Common myeloid progenitor, CD34-positive (primary cell): ENCODE measurements at regions not wholly inside any gene's neighbourhood (a gene's known extent, or its start where the extent isn't known, plus 50 kb on each side); places are given as distances from the start of the nearest gene placed in this dataset.

Experiments used
- CTCF ChIA-PET: fragments of 350-600 bp; sonication (Branson Sonifier 250); formaldehyde crosslinking; loops from one replicate; lab custom pipeline; 2021; ENCODE audit warnings: antibody characterized with exemption; lab: Charles Lee
- POLR2A ChIA-PET: fragments of 350-600 bp; sonication (Branson Sonifier 250); formaldehyde crosslinking; loops from one replicate; lab custom pipeline; 2021; ENCODE audit warnings: antibody characterized with exemption; lab: Charles Lee
- DNase-seq, 3 donors: peaks; one replicate each; pipeline versions ENCODE4 v3.0.0 to v3.0.0-alpha.2; 2013
- H3K27ac ChIP-seq, 2 experiments: 1 replicate in 1 of 2; 2 replicates in 1 of 2; pipeline ENCODE4 v1.7.0; 2013; ENCODE audit warnings: inconsistent platforms in 2 of 2, low read length in 2 of 2, mild to moderate bottlenecking in 2 of 2, low read depth in 1 of 2, moderate library complexity in 1 of 2; ENCODE audit not compliant: severe bottlenecking in 2 of 2, insufficient read depth in 1 of 2, poor library complexity in 1 of 2
- H3K27me3 ChIP-seq, 5 experiments: replicated peaks in 2 of 5; 1 replicate in 3 of 5; 2 replicates in 2 of 5; pipeline versions ENCODE4 v1.6.1 to v1.7.0; 2013; ENCODE audit warnings: low read length in 4 of 5, mild to moderate bottlenecking in 2 of 5, moderate library complexity in 2 of 5, inconsistent platforms in 1 of 5; ENCODE audit not compliant: insufficient read depth in 5 of 5, control insufficient read depth in 4 of 5
- H3K36me3 ChIP-seq, 4 experiments: 1 replicate in 2 of 4; 2 replicates in 2 of 4; pipeline versions ENCODE4 v1.6.1 to v1.7.0; 2013; ENCODE audit warnings: low read length in 3 of 4, control low read depth in 1 of 4, mild to moderate bottlenecking in 1 of 4; ENCODE audit not compliant: control insufficient read depth in 4 of 4, insufficient read depth in 4 of 4
- H3K4me1 ChIP-seq, 4 experiments: 1 replicate in 3 of 4; 2 replicates in 1 of 4; pipeline versions ENCODE4 v1.6.1 to v1.7.1; 2013; ENCODE audit warnings: low read length in 3 of 4, mild to moderate bottlenecking in 3 of 4, control low read depth in 1 of 4, inconsistent platforms in 1 of 4, moderate library complexity in 1 of 4; ENCODE audit not compliant: control insufficient read depth in 4 of 4, insufficient read depth in 4 of 4; ENCODE audit errors: control extremely low read depth in 1 of 4
- H3K4me3 ChIP-seq, 7 experiments: 1 replicate in 4 of 7; 2 replicates in 3 of 7; pipeline versions ENCODE4 v1.5.1 to v1.7.0; 2013; ENCODE audit warnings: mild to moderate bottlenecking in 7 of 7, low read length in 6 of 7, moderate library complexity in 6 of 7, inconsistent platforms in 2 of 7, low read depth in 2 of 7, control low read depth in 1 of 7; ENCODE audit not compliant: insufficient read depth in 4 of 7, control insufficient read depth in 1 of 7; ENCODE audit errors: extremely low read depth in 1 of 7
- H3K9me3 ChIP-seq, 5 experiments: 1 replicate in 4 of 5; 2 replicates in 1 of 5; pipeline versions ENCODE4 v1.6.1 to v1.7.1; 2013; ENCODE audit warnings: low read length in 4 of 5, mild to moderate bottlenecking in 2 of 5, inconsistent platforms in 1 of 5, low read depth in 1 of 5, moderate library complexity in 1 of 5; ENCODE audit not compliant: control insufficient read depth in 4 of 5, insufficient read depth in 2 of 5; ENCODE audit errors: control extremely low read depth in 1 of 5
- WGBS: methylation state at CpG from one replicate; pipeline ENCODE4 v1.1.5; 2013; ENCODE audit not compliant: insufficient coverage; 5-methylcytosine and 5-hydroxymethylcytosine counted together

DNA sequence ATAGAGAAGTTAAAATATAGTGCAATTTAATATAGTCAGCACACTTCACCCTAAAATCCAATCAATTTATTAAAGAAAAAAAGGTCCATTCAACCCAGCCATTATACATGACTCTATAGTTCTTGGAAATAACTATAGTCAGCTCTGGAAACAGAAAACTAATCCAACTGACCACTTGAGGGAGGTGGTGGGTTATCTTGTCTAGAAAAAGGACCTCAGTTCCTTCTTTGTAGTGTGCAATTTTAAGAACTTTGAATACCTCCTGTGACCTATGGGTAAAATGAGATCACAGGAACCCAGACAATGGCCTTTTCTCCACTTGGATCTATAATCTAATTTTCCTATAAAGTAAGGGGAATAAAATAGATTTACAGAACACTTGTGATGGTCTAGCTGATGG lies 163.6 kb upstream of the CENPW start:
- Histone ChIP-seq H3K9me3 (no peaks in the 10 kb centered on the region), H3K4me3 (no peak overlapping the region), H3K27me3 (no peaks in the 10 kb centered on the region), H3K27ac (no peak overlapping the region), H3K4me1 (peaks cover 0 to 4% (median 3%) of the 10 kb centered on the region in 4 experiments), H3K36me3 (no peaks in the 10 kb centered on the region)
- POLR2A ChIA-PET: no interaction called here
- peak in 2 of 3 donors; percentile 44 to 45 for DNase-seq
- CTCF ChIA-PET: interaction anchor here (1.1 to 1.4 kb wide), 3 partner anchors 21 to 915 kb away, joined by 3 read pairs; no protein-coding TSS in a partner anchor

DNA sequence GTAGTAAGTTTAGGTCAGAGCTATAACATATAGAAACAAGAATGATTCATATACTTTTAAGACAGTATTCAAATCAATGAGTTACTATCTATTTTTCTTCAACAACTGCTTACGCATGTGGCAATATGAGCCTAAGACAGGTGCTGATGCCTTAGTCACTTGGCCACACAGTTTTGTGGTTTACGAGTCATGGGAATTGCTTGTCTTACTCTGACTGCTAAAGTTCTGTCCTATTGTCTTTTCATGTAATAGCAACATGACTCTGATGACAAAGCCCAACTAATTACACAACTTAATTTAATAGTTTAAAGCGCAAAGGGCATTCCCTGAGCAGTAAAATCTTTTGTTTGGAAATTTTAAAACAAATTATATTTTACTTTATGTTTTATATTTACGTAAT lies 159.3 kb upstream of the CENPW start:
- ChIA-PET CTCF (no interaction called here), POLR2A (no interaction called here)
- no peaks in the 10 kb centered on the region for H3K27me3 ChIP-seq
- H3K9me3 ChIP-seq: no peaks in the 10 kb centered on the region
- H3K27ac ChIP-seq: no peak overlapping the region
- H3K36me3 ChIP-seq: no peaks in the 10 kb centered on the region
- DNase-seq: peak in 2 of 3 donors; percentile 52 to 62
- no peaks in the 10 kb centered on the region for H3K4me1 ChIP-seq
- no peak overlapping the region for H3K4me3 ChIP-seq
- WGBS: 80% methylated on average over 1 of the region's 4 CpGs

DNA sequence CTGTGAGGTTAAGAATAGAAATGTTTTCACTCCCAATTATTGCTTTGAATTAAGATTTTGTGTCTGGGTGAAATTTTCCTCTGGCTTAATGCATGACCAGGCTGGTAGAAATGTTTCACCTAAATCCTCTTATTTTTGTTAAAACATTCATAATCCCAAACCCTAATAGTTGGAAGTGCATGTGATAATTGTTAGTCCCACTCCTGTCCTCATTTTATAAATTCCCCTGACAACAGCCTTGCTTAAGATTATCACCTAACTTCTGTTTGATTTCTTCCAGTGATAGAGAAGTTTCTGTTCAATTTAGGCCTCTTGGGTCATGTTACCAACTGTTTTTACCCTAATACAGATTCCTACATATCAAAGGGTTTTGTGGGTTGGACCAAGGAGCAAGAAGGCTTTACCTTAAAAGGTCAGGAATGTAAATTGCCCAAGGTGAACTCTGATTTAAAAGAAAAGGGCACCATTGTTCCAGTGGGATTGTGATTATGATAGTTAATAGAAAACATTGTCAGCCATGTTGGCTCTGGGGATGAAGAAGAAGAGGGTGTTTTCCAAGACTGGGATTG lies 158.7 kb upstream of the CENPW start:
- POLR2A ChIA-PET: no interaction called here
- CTCF ChIA-PET: no interaction called here
- no peak overlapping the region for H3K4me3 ChIP-seq
- H3K36me3 ChIP-seq: no peaks in the 10 kb centered on the region
- no peak overlapping the region for H3K27ac ChIP-seq
- no peaks in the 10 kb centered on the region for H3K9me3 ChIP-seq
- no peaks in the 10 kb centered on the region for H3K27me3 ChIP-seq
- no peaks in the 10 kb centered on the region for H3K4me1 ChIP-seq
- no peak for DNase-seq

DNA sequence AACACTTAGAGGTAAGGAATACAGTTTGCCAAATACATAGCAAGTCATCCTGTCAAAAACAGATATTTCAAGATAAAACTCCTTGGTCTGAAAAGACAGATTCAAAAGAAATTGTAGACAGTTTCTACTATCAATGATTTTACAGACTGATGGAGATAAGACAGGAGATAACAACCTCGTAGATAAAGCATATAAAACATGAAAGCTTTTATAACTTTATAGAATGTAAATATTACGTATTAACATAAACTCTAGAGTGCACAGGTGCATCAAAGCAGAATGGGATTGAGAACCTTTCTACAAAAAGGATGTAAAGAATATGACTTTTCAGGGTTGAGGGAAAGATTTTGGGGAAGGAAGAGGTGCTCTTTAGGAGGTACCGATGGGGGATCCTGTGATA lies 158.0 kb upstream of the CENPW start:
- Histone ChIP-seq H3K9me3 (no peaks in the 10 kb centered on the region), H3K4me3 (no peak overlapping the region), H3K4me1 (no peaks in the 10 kb centered on the region), H3K27me3 (no peaks in the 10 kb centered on the region), H3K36me3 (no peaks in the 10 kb centered on the region), H3K27ac (no peak overlapping the region)
- POLR2A ChIA-PET: no interaction called here
- DNase-seq: no peak
- CTCF ChIA-PET: no interaction called here
- WGBS: 83% methylated on average over 1 of the region's 3 CpGs

DNA sequence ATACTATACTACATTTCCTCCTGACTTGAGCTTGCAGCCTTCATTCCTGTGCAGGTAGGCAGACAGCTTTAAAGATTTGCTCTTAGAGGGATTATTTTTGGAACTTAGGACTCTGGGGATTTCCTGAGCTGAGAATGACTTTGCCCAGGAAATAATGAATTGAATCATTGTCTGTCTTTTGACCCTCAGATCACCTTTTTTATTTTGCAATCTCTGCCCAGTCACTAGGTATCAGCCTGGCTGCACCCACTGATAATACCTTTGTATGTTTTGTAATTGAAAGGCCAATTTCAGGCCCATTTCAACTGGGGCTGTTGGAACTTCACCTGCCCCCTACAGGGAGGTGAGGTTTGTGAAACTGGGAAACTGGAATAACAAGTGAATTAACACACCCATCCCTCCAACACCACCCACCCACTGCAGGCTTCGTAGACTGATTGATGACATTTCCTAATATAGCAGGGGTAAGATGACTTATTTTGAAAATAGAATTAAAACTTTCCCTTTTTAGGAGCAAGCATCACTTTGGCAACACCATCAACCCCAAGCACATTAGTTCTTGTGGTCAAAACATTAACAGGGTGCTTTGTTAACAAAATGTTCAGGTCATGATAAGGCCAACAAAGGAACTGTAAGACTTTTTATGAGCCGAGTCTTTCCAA lies 157.1 kb upstream of the CENPW start:
- no peak overlapping the region for H3K27ac ChIP-seq
- H3K36me3 ChIP-seq: no peaks in the 10 kb centered on the region
- no peaks in the 10 kb centered on the region for H3K27me3 ChIP-seq
- no peaks in the 10 kb centered on the region for H3K9me3 ChIP-seq
- DNase-seq: peak in 2 of 3 donors; percentile 19 to 47
- H3K4me3 ChIP-seq: no peak overlapping the region
- no peaks in the 10 kb centered on the region for H3K4me1 ChIP-seq
- ChIA-PET POLR2A (no interaction called here), CTCF (no interaction called here)
- 86% methylated on average over 1 of the region's 2 CpGs for WGBS

DNA sequence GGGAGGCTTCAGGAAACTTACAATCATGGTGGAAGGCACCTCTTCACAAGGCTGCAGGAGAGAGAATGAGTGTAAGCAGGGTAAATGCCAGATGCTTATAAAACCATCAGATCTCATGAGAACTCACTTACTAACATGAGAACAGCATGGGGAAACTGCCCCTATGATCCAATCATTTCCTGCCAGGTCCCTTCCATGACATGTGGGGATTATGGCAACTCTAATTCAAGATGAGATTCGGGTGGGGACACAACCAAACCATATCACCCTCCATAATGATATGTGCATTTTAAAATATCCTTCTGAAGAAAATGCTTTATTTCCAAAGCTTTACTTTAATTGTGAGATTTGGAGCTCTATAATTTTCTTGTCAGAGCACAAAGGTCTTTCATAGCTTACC lies 154.1 kb upstream of the CENPW start:
- ChIA-PET CTCF (no interaction called here), POLR2A (no interaction called here)
- Histone ChIP-seq H3K27ac (no peak overlapping the region), H3K4me3 (no peak overlapping the region), H3K27me3 (no peaks in the 10 kb centered on the region), H3K4me1 (no peaks in the 10 kb centered on the region), H3K9me3 (no peaks in the 10 kb centered on the region), H3K36me3 (no peaks in the 10 kb centered on the region)
- no CpG with 5 or more reads among the region's 1 CpG for WGBS
- DNase-seq: no peak

DNA sequence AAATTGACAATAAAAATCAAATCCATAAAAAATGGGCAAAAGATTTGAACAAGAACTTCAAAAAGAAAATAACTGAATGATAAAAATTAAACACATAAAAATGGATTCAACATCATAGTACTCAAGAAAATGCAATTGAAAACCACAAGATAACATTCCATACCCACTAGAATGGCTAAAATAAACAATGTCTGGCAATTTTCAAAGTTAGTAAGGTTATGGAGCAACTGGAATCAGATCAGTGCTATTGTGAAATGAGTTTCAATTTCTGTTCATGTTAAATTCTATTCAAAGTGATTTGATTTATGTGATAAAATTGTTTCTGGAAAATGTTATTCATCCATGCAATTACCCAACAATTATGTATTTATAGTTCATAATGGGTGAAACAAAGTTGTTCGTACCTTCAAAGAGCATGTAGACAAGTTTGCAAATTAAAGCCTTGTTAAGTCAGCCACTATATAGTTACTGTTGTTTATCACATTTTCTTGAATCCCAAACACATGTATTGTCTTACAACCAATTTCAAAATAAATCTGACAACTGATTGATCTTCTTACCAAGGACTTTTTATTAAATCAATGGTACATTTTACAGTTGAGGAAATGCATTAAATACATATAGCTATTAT lies 151.5 kb upstream of the CENPW start:
- CTCF ChIA-PET: no interaction called here
- no CpG with 5 or more reads among the region's 1 CpG for WGBS

More for the DNA sequence above, 151.5 kb upstream of the CENPW start:
- DNase-seq: no peak
- H3K9me3 ChIP-seq: no peaks in the 10 kb centered on the region
- no peaks in the 10 kb centered on the region for H3K27me3 ChIP-seq
- no peak overlapping the region for H3K27ac ChIP-seq
- POLR2A ChIA-PET: no interaction called here
- no peaks in the 10 kb centered on the region for H3K4me1 ChIP-seq
- no peaks in the 10 kb centered on the region for H3K36me3 ChIP-seq
- no peak overlapping the region for H3K4me3 ChIP-seq
